22Rv1 (cell line): ENCODE measurements at regions not wholly inside any gene's neighbourhood (a gene's known extent, or its start where the extent isn't known, plus 50 kb on each side); places are given as distances from the start of the nearest gene placed in this dataset.

ENCODE experiments used
- ZFX ChIP-seq: fragments of 450-650 bp; IDR thresholded peaks from 2 replicates; pipeline ENCODE4 v1.6.1; 2017; ENCODE audit warnings: antibody characterized with exemption, borderline replicate concordance
- TF ChIP-seq, protein P1 (sequence below): fragments of 450-650 bp; IDR thresholded peaks from 2 replicates; pipeline ENCODE4 v1.5.1; 2017; ENCODE audit warnings: mild to moderate bottlenecking

DNA sequence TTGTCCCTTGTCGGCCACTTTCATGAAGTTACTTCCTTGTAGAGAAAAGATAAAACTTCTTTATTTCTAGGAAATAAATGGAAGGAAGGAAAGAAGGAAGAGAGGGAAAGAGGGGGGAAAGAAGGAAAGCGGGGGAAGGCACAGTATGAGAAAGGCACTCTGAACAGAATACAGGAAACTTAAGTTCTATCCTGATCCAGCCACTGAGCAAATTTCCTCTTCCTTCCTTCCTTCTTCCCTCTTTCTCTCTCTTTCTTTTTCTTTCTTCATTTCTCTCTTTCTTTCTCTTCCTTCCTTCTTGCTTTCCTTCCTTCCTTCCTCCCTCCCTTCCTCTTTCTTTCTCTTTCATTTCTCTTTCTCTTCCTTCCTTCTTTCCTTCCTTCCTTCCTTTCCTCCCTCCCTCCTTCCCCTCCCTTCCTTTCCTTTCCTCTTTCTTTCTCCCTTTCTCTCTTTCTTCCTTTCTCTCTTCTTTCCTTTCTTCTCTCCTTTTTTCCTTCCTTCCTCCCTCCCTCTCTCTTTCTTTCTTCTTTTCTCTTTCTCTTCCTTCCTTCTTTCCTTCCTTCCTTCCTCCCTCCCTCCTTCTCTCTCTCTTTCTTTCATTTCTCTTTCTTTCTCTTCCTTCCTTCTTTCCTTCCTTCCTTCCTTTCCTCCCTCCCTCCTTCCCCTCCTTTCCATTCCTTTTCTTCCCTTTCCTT is 240.2 kb upstream of the BRINP1 start:
- TF ChIP-seq, protein P1, sequence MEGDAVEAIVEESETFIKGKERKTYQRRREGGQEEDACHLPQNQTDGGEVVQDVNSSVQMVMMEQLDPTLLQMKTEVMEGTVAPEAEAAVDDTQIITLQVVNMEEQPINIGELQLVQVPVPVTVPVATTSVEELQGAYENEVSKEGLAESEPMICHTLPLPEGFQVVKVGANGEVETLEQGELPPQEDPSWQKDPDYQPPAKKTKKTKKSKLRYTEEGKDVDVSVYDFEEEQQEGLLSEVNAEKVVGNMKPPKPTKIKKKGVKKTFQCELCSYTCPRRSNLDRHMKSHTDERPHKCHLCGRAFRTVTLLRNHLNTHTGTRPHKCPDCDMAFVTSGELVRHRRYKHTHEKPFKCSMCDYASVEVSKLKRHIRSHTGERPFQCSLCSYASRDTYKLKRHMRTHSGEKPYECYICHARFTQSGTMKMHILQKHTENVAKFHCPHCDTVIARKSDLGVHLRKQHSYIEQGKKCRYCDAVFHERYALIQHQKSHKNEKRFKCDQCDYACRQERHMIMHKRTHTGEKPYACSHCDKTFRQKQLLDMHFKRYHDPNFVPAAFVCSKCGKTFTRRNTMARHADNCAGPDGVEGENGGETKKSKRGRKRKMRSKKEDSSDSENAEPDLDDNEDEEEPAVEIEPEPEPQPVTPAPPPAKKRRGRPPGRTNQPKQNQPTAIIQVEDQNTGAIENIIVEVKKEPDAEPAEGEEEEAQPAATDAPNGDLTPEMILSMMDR, result no peak
- no peak for TF ChIP-seq ZFX
